Keratinocyte (primary cell): ENCODE measurements at regions not wholly inside any gene's neighbourhood (a gene's known extent, or its start where the extent isn't known, plus 50 kb on each side); places are given as distances from the start of the nearest gene placed in this dataset.

Experiments
- DNase-seq: peaks from one replicate; pipeline ENCODE4 v3.0.0-alpha.2; 2011; ENCODE audit warnings: low read depth, missing footprints, low spot score
- FAIRE-seq: peaks from 2 replicates; lab custom pipeline; 2011; peaks lifted over from hg19 to GRCh38; lab: Jason Lieb, UNC
- H2AFZ ChIP-seq: 2 replicates; pipeline ENCODE4 v1.6.0; 2012; ENCODE audit warnings: low read length, control low read depth, inconsistent platforms; ENCODE audit not compliant: control insufficient read depth
- H3K27ac ChIP-seq: 2 replicates; pipeline ENCODE4 v1.5.1; 2011; ENCODE audit warnings: low read length; ENCODE audit not compliant: control insufficient read depth, insufficient read depth
- H3K27me3 ChIP-seq: 3 replicates; pipeline ENCODE4 v1.6.0; 2011; ENCODE audit warnings: low read length; ENCODE audit not compliant: control insufficient read depth, insufficient read depth; ENCODE audit errors: extremely low read depth
- H3K36me3 ChIP-seq, 2 experiments: 2 replicates in 1 of 2; 3 replicates in 1 of 2; pipeline ENCODE4 v1.5.1; 2011; ENCODE audit warnings: low read length in 2 of 2, mild to moderate bottlenecking in 1 of 2; ENCODE audit not compliant: control insufficient read depth in 2 of 2, insufficient read depth in 2 of 2; ENCODE audit errors: extremely low read depth in 1 of 2
- H3K4me1 ChIP-seq: 3 replicates; pipeline ENCODE4 v1.5.1; 2011; ENCODE audit warnings: low read length; ENCODE audit not compliant: control insufficient read depth, insufficient read depth; ENCODE audit errors: extremely low read depth
- H3K4me2 ChIP-seq: 3 replicates; pipeline ENCODE4 v1.6.0; 2011; ENCODE audit warnings: low read depth, low read length; ENCODE audit not compliant: control insufficient read depth, insufficient read depth; ENCODE audit errors: extremely low read depth
- H3K4me3 ChIP-seq, 3 experiments: fragments of 200-600 bp in 1 of 3; sonication (generic) in 1 of 3; 2 replicates in 2 of 3; 3 replicates in 1 of 3; pipeline ENCODE4 v1.5.1; 2011 to 2016; ENCODE audit warnings: low read length in 3 of 3, mild to moderate bottlenecking in 3 of 3, control low read depth in 2 of 3, inconsistent platforms in 1 of 3, low read depth in 1 of 3, mixed read lengths in 1 of 3, mixed run types in 1 of 3, moderate library complexity in 1 of 3; ENCODE audit not compliant: control insufficient read depth in 2 of 3, insufficient read depth in 2 of 3; ENCODE audit errors: extremely low read depth in 1 of 3
- H3K79me2 ChIP-seq: 2 replicates; pipeline ENCODE4 v1.6.0; 2012; ENCODE audit warnings: low read length; ENCODE audit not compliant: control insufficient read depth, insufficient read depth
- H3K9ac ChIP-seq: 3 replicates; pipeline ENCODE4 v1.6.0; 2011; ENCODE audit warnings: low read length; ENCODE audit not compliant: control insufficient read depth, insufficient read depth; ENCODE audit errors: extremely low read depth
- H3K9me1 ChIP-seq: 3 replicates; pipeline ENCODE4 v1.6.0; 2011; ENCODE audit warnings: low read length; ENCODE audit not compliant: control insufficient read depth, insufficient read depth; ENCODE audit errors: extremely low read depth
- H3K9me3 ChIP-seq: 2 replicates; pipeline ENCODE4 v1.5.1; 2012; ENCODE audit warnings: low read depth, low read length; ENCODE audit not compliant: control insufficient read depth
- H4K20me1 ChIP-seq: 3 replicates; pipeline ENCODE4 v1.6.0; 2011; ENCODE audit warnings: low read length; ENCODE audit not compliant: control insufficient read depth, insufficient read depth; ENCODE audit errors: extremely low read depth
- EZH2 ChIP-seq: IDR thresholded peaks from one replicate; pipeline ENCODE4 v1.6.1; 2012; ENCODE audit warnings: inconsistent platforms, mild to moderate bottlenecking, low read length, moderate library complexity
- dilution Hi-C: fragments of 300-500 bp; cut with MboI; formaldehyde crosslinking; loops from one replicate; pipeline ENCODE4 v1.7.0; 2020; ENCODE audit warnings: low sequenced_read_pairs; ENCODE audit not compliant: extremely low pct_ligation_motif_present
- TF ChIP-seq, protein P1 (sequence below), 3 experiments: IDR thresholded peaks in 1 of 3; conservative IDR thresholded peaks in 1 of 3; optimal IDR thresholded peaks in 1 of 3; 2 replicates in 2 of 3; 3 replicates in 1 of 3; pipeline versions ENCODE3 to v1.5.1; 2011; ENCODE audit warnings: low read length in 3 of 3, mild to moderate bottlenecking in 3 of 3, moderate library complexity in 2 of 3, control low read depth in 1 of 3, inconsistent platforms in 1 of 3; ENCODE audit not compliant: insufficient read depth in 2 of 3; ENCODE audit errors: extremely low read depth in 1 of 3

DNA sequence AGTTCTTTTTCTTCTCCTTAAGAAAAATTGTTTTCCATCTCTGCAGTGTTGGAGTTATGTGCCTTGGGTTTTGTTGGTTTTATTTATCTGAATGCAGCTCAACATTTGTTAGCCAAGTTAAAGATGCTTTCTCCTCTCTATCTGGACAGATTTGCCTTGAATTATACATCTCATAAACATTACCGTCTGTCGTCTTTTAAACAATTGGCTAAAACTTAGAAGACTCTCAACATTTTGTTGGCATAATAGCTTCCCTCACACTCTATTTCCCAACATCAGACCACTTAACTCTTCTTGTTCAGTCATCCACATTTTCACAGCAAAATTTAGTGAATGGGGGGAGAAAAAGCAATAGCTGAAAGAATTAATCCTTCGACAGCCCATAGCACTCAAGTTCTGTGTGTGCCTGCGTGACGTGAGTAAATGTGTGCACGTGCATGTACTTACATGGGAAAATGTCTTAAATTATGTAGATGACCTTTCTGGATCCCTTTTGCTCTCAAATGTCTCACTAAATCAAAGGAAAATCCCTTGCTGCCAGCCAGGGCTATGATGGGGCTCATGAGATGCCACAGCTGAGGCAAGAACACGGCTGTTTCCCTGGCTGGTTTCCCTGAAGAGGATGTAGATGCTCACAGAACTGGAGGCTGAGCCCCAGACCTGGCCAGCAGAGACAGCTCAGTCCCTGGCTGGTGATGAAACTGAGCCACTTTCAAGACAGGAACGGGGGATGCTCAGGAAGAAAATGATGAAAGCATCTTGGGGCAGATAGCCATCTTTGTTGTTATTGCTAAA is 382.2 kb downstream of the FBXW7 start:
- Histone ChIP-seq H3K9ac (no peak overlapping the region), H4K20me1 (no peaks in the 10 kb centered on the region), H3K27ac (no peak overlapping the region), H3K4me3 (no peak overlapping the region), H3K9me1 (no peaks in the 10 kb centered on the region), H3K4me1 (no peaks in the 10 kb centered on the region), H3K27me3 (peaks cover 2% of the 10 kb centered on the region), H2AFZ (no peak overlapping the region), H3K36me3 (no peaks in the 10 kb centered on the region), H3K4me2 (no peak overlapping the region), H3K9me3 (no peaks in the 10 kb centered on the region), H3K79me2 (no peaks in the 10 kb centered on the region)
- DNase-seq (no peak), FAIRE-seq (no peak)
- dilution Hi-C loops: no loop called here
- no peak for TF ChIP-seq EZH2
- TF ChIP-seq, protein P1, sequence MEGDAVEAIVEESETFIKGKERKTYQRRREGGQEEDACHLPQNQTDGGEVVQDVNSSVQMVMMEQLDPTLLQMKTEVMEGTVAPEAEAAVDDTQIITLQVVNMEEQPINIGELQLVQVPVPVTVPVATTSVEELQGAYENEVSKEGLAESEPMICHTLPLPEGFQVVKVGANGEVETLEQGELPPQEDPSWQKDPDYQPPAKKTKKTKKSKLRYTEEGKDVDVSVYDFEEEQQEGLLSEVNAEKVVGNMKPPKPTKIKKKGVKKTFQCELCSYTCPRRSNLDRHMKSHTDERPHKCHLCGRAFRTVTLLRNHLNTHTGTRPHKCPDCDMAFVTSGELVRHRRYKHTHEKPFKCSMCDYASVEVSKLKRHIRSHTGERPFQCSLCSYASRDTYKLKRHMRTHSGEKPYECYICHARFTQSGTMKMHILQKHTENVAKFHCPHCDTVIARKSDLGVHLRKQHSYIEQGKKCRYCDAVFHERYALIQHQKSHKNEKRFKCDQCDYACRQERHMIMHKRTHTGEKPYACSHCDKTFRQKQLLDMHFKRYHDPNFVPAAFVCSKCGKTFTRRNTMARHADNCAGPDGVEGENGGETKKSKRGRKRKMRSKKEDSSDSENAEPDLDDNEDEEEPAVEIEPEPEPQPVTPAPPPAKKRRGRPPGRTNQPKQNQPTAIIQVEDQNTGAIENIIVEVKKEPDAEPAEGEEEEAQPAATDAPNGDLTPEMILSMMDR (optimal IDR thresholded peaks at IDR 0.05 in 1 of 3, IDR thresholded peaks at IDR 0.05 in 1 of 3, conservative IDR thresholded peaks at IDR 0.05 in 1 of 3; ENCODE audit: extremely low read depth in 1 of 3, insufficient read depth in 2 of 3, low read length in 3 of 3): no peak

DNA sequence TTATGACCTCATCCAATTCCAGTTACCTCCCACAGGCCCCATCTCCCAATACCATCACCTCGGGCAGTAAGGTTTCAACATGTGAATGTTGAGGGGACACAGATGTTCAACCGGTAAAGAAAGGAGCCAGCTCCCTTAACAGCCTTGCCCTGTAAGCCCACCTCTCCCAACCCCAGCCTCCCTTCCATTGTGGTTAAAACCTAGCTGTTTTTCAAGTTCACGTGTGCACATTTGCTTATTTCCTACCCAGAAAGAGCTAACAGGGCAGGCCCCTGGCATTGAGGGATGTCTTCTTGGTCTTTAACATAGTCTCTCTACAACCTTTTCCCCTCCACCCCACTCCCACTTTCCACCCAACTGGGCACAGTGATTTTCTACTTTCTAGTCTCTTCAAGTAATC is 385.7 kb downstream of the FBXW7 start:
- H3K4me2 ChIP-seq: no peak overlapping the region
- no peaks in the 10 kb centered on the region for H3K36me3 ChIP-seq
- H3K9ac ChIP-seq: no peak overlapping the region
- H3K4me1 ChIP-seq: no peaks in the 10 kb centered on the region
- no peak overlapping the region for H3K4me3 ChIP-seq
- DNase-seq: no peak
- FAIRE-seq: no peak
- H2AFZ ChIP-seq: no peak overlapping the region
- H4K20me1 ChIP-seq: no peaks in the 10 kb centered on the region
- H3K9me1 ChIP-seq: no peaks in the 10 kb centered on the region
- H3K27me3 ChIP-seq: peaks cover 2% of the 10 kb centered on the region
- TF ChIP-seq EZH2: no peak
- TF ChIP-seq, protein P1 (optimal IDR thresholded peaks at IDR 0.05 in 1 of 3, IDR thresholded peaks at IDR 0.05 in 1 of 3, conservative IDR thresholded peaks at IDR 0.05 in 1 of 3; ENCODE audit: extremely low read depth in 1 of 3, insufficient read depth in 2 of 3, low read length in 3 of 3): no peak
- H3K79me2 ChIP-seq: no peaks in the 10 kb centered on the region
- peaks cover 1% of the 10 kb centered on the region for H3K9me3 ChIP-seq
- dilution Hi-C loops: no loop called here
- no peak overlapping the region for H3K27ac ChIP-seq
